ENCODE measurements at regions not wholly inside any gene's neighbourhood (a gene's known extent, or its start where the extent isn't known, plus 50 kb on each side); places are given as distances from the start of the nearest gene placed in this dataset.

DNA sequence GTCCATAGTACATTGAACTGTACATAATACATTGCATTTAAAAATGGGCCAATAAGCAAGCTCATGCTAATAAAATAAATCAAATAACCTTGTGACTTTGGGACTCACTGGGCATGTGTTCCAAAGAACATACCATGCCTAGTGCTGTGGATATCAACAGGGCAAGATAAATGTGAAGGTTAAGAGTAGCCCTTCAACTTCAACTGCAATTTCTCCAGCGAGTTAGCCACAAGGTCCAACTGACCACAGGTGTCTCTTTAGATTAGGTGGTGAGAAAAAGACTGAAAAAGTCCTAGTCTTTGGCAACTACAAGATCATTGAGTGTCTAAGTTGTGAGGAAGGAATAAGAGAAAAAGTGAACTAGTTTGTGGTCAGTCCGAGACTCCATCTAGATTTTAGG is 78.3 kb upstream of the ATP11B start:
- TF ChIP-seq, protein P1, sequence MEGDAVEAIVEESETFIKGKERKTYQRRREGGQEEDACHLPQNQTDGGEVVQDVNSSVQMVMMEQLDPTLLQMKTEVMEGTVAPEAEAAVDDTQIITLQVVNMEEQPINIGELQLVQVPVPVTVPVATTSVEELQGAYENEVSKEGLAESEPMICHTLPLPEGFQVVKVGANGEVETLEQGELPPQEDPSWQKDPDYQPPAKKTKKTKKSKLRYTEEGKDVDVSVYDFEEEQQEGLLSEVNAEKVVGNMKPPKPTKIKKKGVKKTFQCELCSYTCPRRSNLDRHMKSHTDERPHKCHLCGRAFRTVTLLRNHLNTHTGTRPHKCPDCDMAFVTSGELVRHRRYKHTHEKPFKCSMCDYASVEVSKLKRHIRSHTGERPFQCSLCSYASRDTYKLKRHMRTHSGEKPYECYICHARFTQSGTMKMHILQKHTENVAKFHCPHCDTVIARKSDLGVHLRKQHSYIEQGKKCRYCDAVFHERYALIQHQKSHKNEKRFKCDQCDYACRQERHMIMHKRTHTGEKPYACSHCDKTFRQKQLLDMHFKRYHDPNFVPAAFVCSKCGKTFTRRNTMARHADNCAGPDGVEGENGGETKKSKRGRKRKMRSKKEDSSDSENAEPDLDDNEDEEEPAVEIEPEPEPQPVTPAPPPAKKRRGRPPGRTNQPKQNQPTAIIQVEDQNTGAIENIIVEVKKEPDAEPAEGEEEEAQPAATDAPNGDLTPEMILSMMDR (IDR thresholded peaks at IDR 0.05), result no peak
- H3K27ac ChIP-seq, result no peak overlapping the region
- H3K27me3 ChIP-seq (replicated peaks; ENCODE audit: insufficient read depth), result no peaks in the 10 kb centered on the region
- ATAC-seq (ENCODE audit: insufficient number of reproducible peaks, low FRiP score, low read depth) (no peak), DNase-seq (ENCODE audit: low spot score) (no peak)
- H3K36me3 ChIP-seq, result no peaks in the 10 kb centered on the region
- H3K4me3 ChIP-seq, result no peak overlapping the region
- H3K4me1 ChIP-seq (ENCODE audit: control insufficient read depth in 1 of 2, low read depth in 2 of 2), result no peaks in the 10 kb centered on the region
- no peaks in the 10 kb centered on the region for H3K9me3 ChIP-seq

DNA sequence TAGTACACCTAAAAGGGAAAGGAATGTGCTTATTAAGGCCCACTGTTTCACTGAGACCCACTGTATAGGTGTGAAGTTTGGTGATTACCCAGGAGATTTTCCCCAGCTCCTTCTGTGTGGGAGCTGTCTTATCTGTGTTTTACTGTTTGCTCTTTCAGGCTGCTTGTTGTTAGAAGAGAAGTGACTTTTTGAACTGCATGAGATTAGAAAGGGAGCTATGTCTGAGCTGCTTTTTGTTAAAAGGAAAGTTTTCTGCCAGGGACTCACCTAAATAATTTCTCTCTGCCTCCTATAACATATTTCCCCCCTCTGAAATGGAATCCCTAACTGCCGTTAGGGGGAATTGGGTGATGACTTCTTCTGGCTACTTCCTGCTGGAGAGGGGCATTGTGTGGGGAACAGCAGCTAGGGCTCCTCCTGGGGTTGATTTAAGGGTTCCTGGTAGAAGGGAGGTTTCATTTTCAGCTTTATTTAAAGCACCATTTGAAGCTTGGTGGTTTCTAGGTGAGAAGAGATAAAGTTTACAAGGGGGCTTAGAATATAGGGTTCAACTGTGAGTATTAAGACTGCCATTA is 77.1 kb upstream of the ATP11B start:
- ATAC-seq (ENCODE audit: insufficient number of reproducible peaks, low FRiP score, low read depth), result no peak

DNA sequence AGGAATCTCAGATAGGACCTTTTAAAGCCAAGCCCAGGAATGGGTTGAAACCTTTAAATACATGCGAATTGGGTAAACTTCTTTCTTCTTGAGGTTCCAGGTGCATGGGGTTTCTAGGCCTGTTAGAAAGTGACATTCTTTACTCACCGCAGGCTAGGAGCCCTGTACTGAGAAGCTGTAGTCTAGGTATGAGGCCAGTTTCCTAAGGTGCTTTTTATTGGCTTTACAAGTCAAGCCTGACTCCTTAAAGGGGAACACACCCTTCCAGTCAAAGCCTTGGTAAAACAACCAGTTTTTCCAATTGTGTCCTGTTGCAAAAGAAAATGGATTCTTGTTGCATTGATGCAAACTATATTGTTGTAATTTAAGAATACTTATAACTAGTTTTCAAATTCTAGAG is 76.1 kb upstream of the ATP11B start:
- Histone ChIP-seq H3K36me3 (no peaks in the 10 kb centered on the region), H3K27me3 (replicated peaks; ENCODE audit: insufficient read depth) (no peaks in the 10 kb centered on the region), H3K27ac (no peak overlapping the region), H3K4me1 (ENCODE audit: control insufficient read depth in 1 of 2, low read depth in 2 of 2) (no peaks in the 10 kb centered on the region), H3K9me3 (no peaks in the 10 kb centered on the region), H3K4me3 (no peak overlapping the region)
- no peak for DNase-seq (ENCODE audit: low spot score)
- no peak for ATAC-seq (ENCODE audit: insufficient number of reproducible peaks, low FRiP score, low read depth)
- TF ChIP-seq, protein P1 (IDR thresholded peaks at IDR 0.05), result no peak

More for the DNA sequence above, 77.1 kb upstream of the ATP11B start:
- no peak for DNase-seq (ENCODE audit: low spot score)
- H3K27me3 ChIP-seq (replicated peaks; ENCODE audit: insufficient read depth), result no peaks in the 10 kb centered on the region
- TF ChIP-seq, protein P1 (IDR thresholded peaks at IDR 0.05), result no peak
- no peaks in the 10 kb centered on the region for H3K9me3 ChIP-seq
- H3K4me1 ChIP-seq (ENCODE audit: control insufficient read depth in 1 of 2, low read depth in 2 of 2), result no peaks in the 10 kb centered on the region
- no peaks in the 10 kb centered on the region for H3K36me3 ChIP-seq
- H3K4me3 ChIP-seq, result no peak overlapping the region
- no peak overlapping the region for H3K27ac ChIP-seq

DNA sequence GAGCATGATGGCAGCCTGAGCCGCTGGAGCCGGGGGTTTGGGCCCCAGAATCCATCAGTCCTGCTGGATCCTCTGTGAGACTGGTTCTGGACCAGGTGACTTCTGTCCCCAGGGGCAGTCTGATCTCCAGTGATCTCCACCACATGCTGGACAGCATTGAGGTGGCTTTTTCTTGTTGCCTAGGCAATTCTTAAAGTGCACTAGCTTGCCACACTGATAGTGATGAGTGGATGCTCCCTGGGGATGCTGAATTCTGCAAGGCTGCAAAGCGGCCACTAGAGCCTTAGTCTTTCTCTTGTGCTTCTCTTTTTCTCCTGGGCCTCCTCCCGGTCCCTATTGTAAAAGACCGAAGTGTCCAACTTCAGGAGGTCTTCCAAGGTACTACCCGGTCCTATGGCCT is 70.4 kb upstream of the ATP11B start:
- H3K4me3 ChIP-seq, result no peak overlapping the region
- H3K4me1 ChIP-seq (ENCODE audit: control insufficient read depth in 1 of 2, low read depth in 2 of 2), result no peaks in the 10 kb centered on the region
- ATAC-seq (ENCODE audit: insufficient number of reproducible peaks, low FRiP score, low read depth) (no peak), DNase-seq (ENCODE audit: low spot score) (no peak)
- H3K27ac ChIP-seq, result no peak overlapping the region
- TF ChIP-seq, protein P1 (IDR thresholded peaks at IDR 0.05), result no peak
- no peaks in the 10 kb centered on the region for H3K27me3 ChIP-seq (replicated peaks; ENCODE audit: insufficient read depth)
- no peaks in the 10 kb centered on the region for H3K9me3 ChIP-seq
- H3K36me3 ChIP-seq, result no peaks in the 10 kb centered on the region

DNA sequence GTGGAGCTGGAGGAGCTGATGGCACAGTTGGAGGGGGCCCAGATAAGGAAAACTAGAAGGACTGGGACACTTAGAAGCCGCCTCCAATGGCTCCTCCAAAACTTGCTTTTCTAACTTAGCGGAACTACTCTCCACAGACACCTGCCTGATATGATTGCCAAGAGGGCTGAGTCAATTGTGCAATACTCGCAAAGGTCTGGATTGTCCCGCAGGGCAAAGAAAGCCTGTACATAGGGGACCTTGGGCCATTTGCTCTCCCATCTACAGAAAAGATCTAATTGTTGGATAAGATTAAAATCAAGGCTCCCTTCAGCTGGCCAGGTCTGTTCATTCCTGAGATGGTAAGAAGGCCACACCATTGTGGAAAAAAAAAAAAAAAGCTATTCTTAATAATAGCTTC is 69.7 kb upstream of the ATP11B start:
- H3K9me3 ChIP-seq, result no peaks in the 10 kb centered on the region
- H3K4me1 ChIP-seq (ENCODE audit: control insufficient read depth in 1 of 2, low read depth in 2 of 2), result no peaks in the 10 kb centered on the region
- H3K27me3 ChIP-seq (replicated peaks; ENCODE audit: insufficient read depth), result no peaks in the 10 kb centered on the region
- H3K27ac ChIP-seq, result no peak overlapping the region
- DNase-seq (ENCODE audit: low spot score) (no peak), ATAC-seq (ENCODE audit: insufficient number of reproducible peaks, low FRiP score, low read depth) (no peak)
- TF ChIP-seq, protein P1 (IDR thresholded peaks at IDR 0.05), result no peak
- H3K4me3 ChIP-seq, result no peak overlapping the region
- no peaks in the 10 kb centered on the region for H3K36me3 ChIP-seq
